HEK293 (cell line): ENCODE measurements at regions not wholly inside any gene's neighbourhood (a gene's known extent, or its start where the extent isn't known, plus 50 kb on each side); places are given as distances from the start of the nearest gene placed in this dataset.

Experiments
- CTCF ChIA-PET: fragments of 350-600 bp; formaldehyde crosslinking; extraction: SDS; loops from one replicate; lab custom pipeline; 2021; ENCODE audit warnings: antibody characterized with exemption; lab: Yijun Ruan, JAX
- POLR2A ChIA-PET: fragments of 300-600 bp; formaldehyde crosslinking; extraction: SDS; loops from one replicate; lab custom pipeline; 2020; ENCODE audit warnings: antibody characterized with exemption, inconsistent platforms; lab: Yijun Ruan, JAX
- H3K27ac ChIP-seq: fragments of 200-500 bp; sonication (Bioruptor generic); 2 replicates; pipeline ENCODE4 v1.5.1; 2014; ENCODE audit warnings: low read depth, low read length, control low read depth, inconsistent platforms; ENCODE audit errors: extremely low read depth
- H3K36me3 ChIP-seq, 2 experiments: fragments of 200-500 bp in 1 of 2; sonication (Bioruptor generic) in 1 of 2; 1 replicate in 1 of 2; 2 replicates in 1 of 2; pipeline ENCODE4 v1.5.1; 2014 to 2017; ENCODE audit warnings: inconsistent platforms in 2 of 2, low read length in 2 of 2; ENCODE audit not compliant: control insufficient read depth in 2 of 2, insufficient read depth in 1 of 2
- H3K4me1 ChIP-seq: fragments of 200-500 bp; sonication (Bioruptor generic); 2 replicates; pipeline ENCODE4 v1.5.1; 2014; ENCODE audit warnings: mild to moderate bottlenecking, low read length, inconsistent platforms; ENCODE audit not compliant: control insufficient read depth, insufficient read depth
- H3K4me3 ChIP-seq: 2 replicates; pipeline ENCODE4 v1.5.1; 2011; ENCODE audit warnings: low read depth, mild to moderate bottlenecking, control low read depth, low read length, moderate library complexity
- H3K9me3 ChIP-seq: fragments of 200-500 bp; sonication (Bioruptor generic); 2 replicates; pipeline ENCODE4 v1.5.1; 2014; ENCODE audit warnings: low read depth, low read length, inconsistent platforms; ENCODE audit not compliant: control insufficient read depth, insufficient read depth
- CTCF ChIP-seq: fragments of 450-650 bp; formaldehyde crosslinking; IDR thresholded peaks from 2 replicates; pipeline ENCODE4 v1.5.1; 2016; ENCODE audit warnings: missing biosample characterization, missing genetic modification characterization
- EGR2 ChIP-seq: fragments of 450-650 bp; formaldehyde crosslinking; IDR thresholded peaks from 2 replicates; pipeline ENCODE4 v1.5.1; 2016; ENCODE audit warnings: low read depth, missing biosample characterization, missing genetic modification characterization
- HOXD13 ChIP-seq: sonication (generic); formaldehyde crosslinking; IDR thresholded peaks from 2 replicates; pipeline ENCODE4 v1.8.0; 2022; ENCODE audit warnings: missing genetic modification reagents, borderline replicate concordance
- KLF7 ChIP-seq: fragments of 450-650 bp; formaldehyde crosslinking; IDR thresholded peaks from 2 replicates; pipeline ENCODE4 v1.5.1; 2016; ENCODE audit warnings: missing biosample characterization, missing genetic modification characterization, borderline replicate concordance
- OVOL3 ChIP-seq: fragments of 450-650 bp; formaldehyde crosslinking; IDR thresholded peaks from 2 replicates; pipeline ENCODE4 v1.5.1; 2016; ENCODE audit warnings: missing biosample characterization, missing genetic modification characterization
- PRDM1 ChIP-seq: fragments of 450-650 bp; formaldehyde crosslinking; IDR thresholded peaks from 2 replicates; pipeline ENCODE4; 2016; ENCODE audit warnings: missing biosample characterization, missing genetic modification characterization
- RBAK ChIP-seq: fragments of 450-650 bp; formaldehyde crosslinking; IDR thresholded peaks from 2 replicates; pipeline ENCODE4 v1.5.1; 2016; ENCODE audit warnings: missing biosample characterization, missing genetic modification characterization
- SALL2 ChIP-seq: fragments of 450-650 bp; formaldehyde crosslinking; IDR thresholded peaks from 2 replicates; pipeline ENCODE4 v1.5.0; 2017; ENCODE audit warnings: missing biosample characterization, mild to moderate bottlenecking, missing genetic modification characterization, borderline replicate concordance
- SP7 ChIP-seq: fragments of 450-650 bp; formaldehyde crosslinking; IDR thresholded peaks from 2 replicates; pipeline ENCODE4 v1.5.1; 2016; ENCODE audit warnings: missing biosample characterization, missing genetic modification characterization
- ZEB2 ChIP-seq: fragments of 450-650 bp; formaldehyde crosslinking; IDR thresholded peaks from 2 replicates; pipeline ENCODE4 v1.5.1; 2016; ENCODE audit warnings: missing biosample characterization, missing genetic modification characterization
- ZFHX2 ChIP-seq: fragments of 450-650 bp; formaldehyde crosslinking; conservative IDR thresholded peaks from 2 replicates; pipeline ENCODE4 v1.5.1; 2016; ENCODE audit warnings: missing biosample characterization, missing genetic modification characterization
- ZNF221 ChIP-seq: fragments of 450-650 bp; formaldehyde crosslinking; IDR thresholded peaks from 2 replicates; pipeline ENCODE4 v1.5.1; 2017; ENCODE audit warnings: missing biosample characterization, missing genetic modification characterization, borderline replicate concordance
- ZNF280D ChIP-seq: fragments of 450-650 bp; formaldehyde crosslinking; IDR thresholded peaks from 2 replicates; pipeline ENCODE4 v1.5.1; 2016; ENCODE audit warnings: missing biosample characterization, missing genetic modification characterization
- ZNF48 ChIP-seq: fragments of 450-650 bp; formaldehyde crosslinking; IDR thresholded peaks from 2 replicates; pipeline ENCODE4 v1.5.1; 2016; ENCODE audit warnings: missing biosample characterization, missing genetic modification characterization
- ZNF555 ChIP-seq: fragments of 450-650 bp; formaldehyde crosslinking; conservative IDR thresholded peaks from 2 replicates; pipeline ENCODE4 v1.5.1; 2017; ENCODE audit warnings: missing biosample characterization, mild to moderate bottlenecking, missing genetic modification characterization, inconsistent platforms
- ZNF571 ChIP-seq: fragments of 450-650 bp; formaldehyde crosslinking; IDR thresholded peaks from 2 replicates; pipeline ENCODE4 v1.5.0; 2017; ENCODE audit warnings: missing biosample characterization, missing genetic modification characterization
- ZNF654 ChIP-seq: fragments of 450-650 bp; formaldehyde crosslinking; IDR thresholded peaks from 2 replicates; pipeline ENCODE4 v1.5.1; 2016; ENCODE audit warnings: low read depth, missing biosample characterization, missing genetic modification characterization
- ZNF837 ChIP-seq: fragments of 450-650 bp; formaldehyde crosslinking; IDR thresholded peaks from 2 replicates; pipeline ENCODE4 v1.5.1; 2016; ENCODE audit warnings: missing biosample characterization, missing genetic modification characterization

GRCh38 chr3:124276539-124277143 is 284.7 kb upstream of the ROPN1 start:
- Histone ChIP-seq H3K9me3 (no peaks in the 10 kb centered on the region), H3K4me3 (no peak overlapping the region), H3K36me3 (no peaks in the 10 kb centered on the region), H3K27ac (no peak overlapping the region), H3K4me1 (no peaks in the 10 kb centered on the region)
- ChIA-PET POLR2A (no interaction called here), CTCF (no interaction called here)
- TF ChIP-seq HOXD13 (no peak), KLF7 (tag by site-specific recombination) (no peak), ZNF221 (no peak), ZNF48 (tag by site-specific recombination) (no peak), OVOL3 (tag by site-specific recombination) (no peak), ZEB2 (tag by site-specific recombination) (no peak), SALL2 (no peak), EGR2 (tag by site-specific recombination) (no peak), SP7 (no peak)

- Histone ChIP-seq H3K4me3 (no peak overlapping the region), H3K4me1 (no peaks in the 10 kb centered on the region), H3K36me3 (no peaks in the 10 kb centered on the region), H3K9me3 (no peaks in the 10 kb centered on the region), H3K27ac (no peak overlapping the region)
- POLR2A ChIA-PET = no interaction called here
- CTCF ChIA-PET = interaction anchor here (0.6 kb wide), 1 partner anchor 37 kb away, joined by 4 read pairs; no protein-coding TSS in a partner anchor
- TF ChIP-seq ZFHX2 (tag by site-specific recombination) (0 out of 2 replicates have a peak, but pooled peaks have one; percentile 12), ZNF571 (no peak), ZNF837 (tag by site-specific recombination) (no peak)
Measured at GRCh38 chr3:124277144-124277890, 285.4 kb upstream of the ROPN1 start.

GRCh38 chr3:124281453-124282316 is 289.8 kb upstream of the ROPN1 start:
- no peak overlapping the region for H3K27ac ChIP-seq
- ChIA-PET POLR2A (no interaction called here), CTCF (interaction anchor here (0.5 to 2.4 kb wide), 19 partner anchors 9 to 269 kb away, joined by 3 to 21 read pairs (median 3); no protein-coding TSS in a partner anchor)

More at GRCh38 chr3:124281453-124282316, 289.8 kb upstream of the ROPN1 start:
- H3K9me3 ChIP-seq = no peaks in the 10 kb centered on the region
- H3K4me3 ChIP-seq = no peak overlapping the region
- TF ChIP-seq ZNF654 (tag by site-specific recombination) = peak; percentile 70
- no peak for TF ChIP-seq ZNF280D
- no peak for TF ChIP-seq ZNF555 (tag by site-specific recombination)
- TF ChIP-seq PRDM1 (tag by site-specific recombination) = peak; percentile 53
- peak; percentile 42; the same call in 1 of the 2 replicates for TF ChIP-seq CTCF (tag by site-specific recombination)
- TF ChIP-seq RBAK (tag by site-specific recombination) = no peak
- TF ChIP-seq, all 188 proteins: peak for 3
- Histone ChIP-seq H3K36me3 (no peaks in the 10 kb centered on the region), H3K4me1 (no peaks in the 10 kb centered on the region)
